HUES48 (cell line): ENCODE measurements at regions not wholly inside any gene's neighbourhood (a gene's known extent, or its start where the extent isn't known, plus 50 kb on each side); places are given as distances from the start of the nearest gene placed in this dataset.

Experiments used
- H3K27ac ChIP-seq: one replicate; pipeline ENCODE4 v1.7.0; 2013; ENCODE audit warnings: low read depth, low read length, inconsistent platforms
- H3K27me3 ChIP-seq: 2 replicates; pipeline ENCODE4 v1.6.1; 2013; ENCODE audit warnings: mild to moderate bottlenecking, low read length; ENCODE audit not compliant: control insufficient read depth, insufficient read depth
- H3K36me3 ChIP-seq: 2 replicates; pipeline ENCODE4 v1.6.1; 2013; ENCODE audit warnings: low read length; ENCODE audit not compliant: control insufficient read depth, insufficient read depth
- H3K4me1 ChIP-seq: 2 replicates; pipeline ENCODE4 v1.6.1; 2013; ENCODE audit warnings: mild to moderate bottlenecking, low read length; ENCODE audit not compliant: control insufficient read depth, insufficient read depth
- H3K4me3 ChIP-seq: 2 replicates; pipeline ENCODE4 v1.5.1; 2013; ENCODE audit warnings: mild to moderate bottlenecking, low read depth, low read length
- H3K9ac ChIP-seq: 2 replicates; pipeline ENCODE4 v1.6.1; 2013; ENCODE audit warnings: mild to moderate bottlenecking, low read depth, low read length, moderate library complexity
- H3K9me3 ChIP-seq: 2 replicates; pipeline ENCODE4 v1.6.1; 2013; ENCODE audit warnings: low read length; ENCODE audit not compliant: control insufficient read depth, insufficient read depth

GRCh38 chr2:188884046-188884445 is 90.1 kb upstream of the COL3A1 start:
- Histone ChIP-seq H3K36me3 (no peaks in the 10 kb centered on the region), H3K9me3 (0 out of 2 replicates have a peak, but pooled peaks cover 5% of the 10 kb centered on the region), H3K27me3 (no peaks in the 10 kb centered on the region), H3K27ac (no peak overlapping the region), H3K4me1 (no peaks in the 10 kb centered on the region), H3K9ac (no peak overlapping the region), H3K4me3 (no peak overlapping the region)

GRCh38 chr2:188884517-188884916 is 89.7 kb upstream of the COL3A1 start:
- H3K27me3 ChIP-seq, result no peaks in the 10 kb centered on the region
- no peak overlapping the region for H3K9ac ChIP-seq
- H3K36me3 ChIP-seq, result no peaks in the 10 kb centered on the region
- H3K27ac ChIP-seq, result no peak overlapping the region
- H3K4me1 ChIP-seq, result no peaks in the 10 kb centered on the region
- no peak overlapping the region for H3K4me3 ChIP-seq
- H3K9me3 ChIP-seq, result 0 out of 2 replicates have a peak, but pooled peaks cover 7% of the 10 kb centered on the region

- Histone ChIP-seq H3K9me3 (0 out of 2 replicates have a peak, but pooled peaks cover 7% of the 10 kb centered on the region), H3K4me3 (no peak overlapping the region), H3K9ac (no peak overlapping the region), H3K36me3 (no peaks in the 10 kb centered on the region), H3K27me3 (no peaks in the 10 kb centered on the region), H3K27ac (no peak overlapping the region), H3K4me1 (no peaks in the 10 kb centered on the region)
Observed at GRCh38 chr2:188889187-188889586, 85.0 kb upstream of the COL3A1 start.

- H3K36me3 ChIP-seq, result no peaks in the 10 kb centered on the region
- no peaks in the 10 kb centered on the region for H3K4me1 ChIP-seq
- H3K27ac ChIP-seq, result no peak overlapping the region
- H3K27me3 ChIP-seq, result no peaks in the 10 kb centered on the region
- H3K9ac ChIP-seq, result no peak overlapping the region
- 0 out of 2 replicates have a peak, but pooled peaks cover 7% of the 10 kb centered on the region for H3K9me3 ChIP-seq
- no peak overlapping the region for H3K4me3 ChIP-seq
Observed at GRCh38 chr2:188890755-188891154, 83.4 kb upstream of the COL3A1 start.

- H3K4me3 ChIP-seq, result no peak overlapping the region
- no peaks in the 10 kb centered on the region for H3K36me3 ChIP-seq
- H3K9me3 ChIP-seq, result 0 out of 2 replicates have a peak, but pooled peaks cover 7% of the 10 kb centered on the region
- no peak overlapping the region for H3K9ac ChIP-seq
- H3K4me1 ChIP-seq, result no peaks in the 10 kb centered on the region
- H3K27ac ChIP-seq, result no peak overlapping the region
- H3K27me3 ChIP-seq, result no peaks in the 10 kb centered on the region
Observed at GRCh38 chr2:188892636-188893035, 81.5 kb upstream of the COL3A1 start.

- Histone ChIP-seq H3K4me3 (no peak overlapping the region), H3K36me3 (no peaks in the 10 kb centered on the region), H3K4me1 (no peaks in the 10 kb centered on the region), H3K27ac (no peak overlapping the region), H3K9me3 (0 out of 2 replicates have a peak, but pooled peaks cover 3% of the 10 kb centered on the region), H3K9ac (no peak overlapping the region), H3K27me3 (no peaks in the 10 kb centered on the region)
Observed at GRCh38 chr2:188893972-188894371, 80.2 kb upstream of the COL3A1 start.

- Histone ChIP-seq H3K36me3 (no peaks in the 10 kb centered on the region), H3K4me3 (no peak overlapping the region), H3K4me1 (no peaks in the 10 kb centered on the region), H3K27ac (no peak overlapping the region), H3K9me3 (no peaks in the 10 kb centered on the region), H3K9ac (no peak overlapping the region), H3K27me3 (no peaks in the 10 kb centered on the region)
Observed at GRCh38 chr2:188894979-188895378, 79.2 kb upstream of the COL3A1 start.

GRCh38 chr2:188897096-188897495 is 77.1 kb upstream of the COL3A1 start:
- Histone ChIP-seq H3K9ac (no peak overlapping the region), H3K4me1 (no peaks in the 10 kb centered on the region), H3K27me3 (no peaks in the 10 kb centered on the region), H3K9me3 (no peaks in the 10 kb centered on the region), H3K36me3 (no peaks in the 10 kb centered on the region), H3K4me3 (no peak overlapping the region), H3K27ac (no peak overlapping the region)

- Histone ChIP-seq H3K36me3 (no peaks in the 10 kb centered on the region), H3K4me3 (no peak overlapping the region), H3K9ac (no peak overlapping the region), H3K4me1 (no peaks in the 10 kb centered on the region), H3K27ac (no peak overlapping the region), H3K27me3 (no peaks in the 10 kb centered on the region), H3K9me3 (no peaks in the 10 kb centered on the region)
Observed at GRCh38 chr2:188898261-188898660, 75.9 kb upstream of the COL3A1 start.

GRCh38 chr2:188902901-188903491 is 71.2 kb upstream of the COL3A1 start:
- Histone ChIP-seq H3K27me3 (no peaks in the 10 kb centered on the region), H3K4me3 (no peak overlapping the region), H3K36me3 (no peaks in the 10 kb centered on the region), H3K9me3 (no peaks in the 10 kb centered on the region), H3K9ac (no peak overlapping the region), H3K27ac (no peak overlapping the region), H3K4me1 (no peaks in the 10 kb centered on the region)

- H3K9ac ChIP-seq, result no peak overlapping the region
- no peak overlapping the region for H3K27ac ChIP-seq
- no peaks in the 10 kb centered on the region for H3K36me3 ChIP-seq
Observed at GRCh38 chr2:188903740-188904139, 70.4 kb upstream of the COL3A1 start.

More at GRCh38 chr2:188903740-188904139, 70.4 kb upstream of the COL3A1 start:
- H3K9me3 ChIP-seq, result no peaks in the 10 kb centered on the region
- H3K27me3 ChIP-seq, result no peaks in the 10 kb centered on the region
- no peaks in the 10 kb centered on the region for H3K4me1 ChIP-seq
- H3K4me3 ChIP-seq, result no peak overlapping the region
